GM12878 (cell line): ENCODE measurements at regions not wholly inside any gene's neighbourhood (a gene's known extent, or its start where the extent isn't known, plus 50 kb on each side); places are given as distances from the start of the nearest gene placed in this dataset.

Experiments used
- ATAC-seq: fragments of 200-7000 bp; cut with Tn5 transposase; 3 replicates; pipeline ENCODE4 v1.9.1; 2020; ENCODE audit warnings: mild to moderate bottlenecking, moderate library complexity
- BruUV-seq: library from RNA; stranded (reverse); fragments of 400-500 nt; replicated peaks from 2 replicates; lab custom pipeline; 2021; lab: Mats Ljungman, UMichigan
- CTCF ChIA-PET: fragments of 300-600 bp; sonication (Branson Sonifier 250); formaldehyde crosslinking; extraction: SDS; loops from one replicate; lab custom pipeline; 2021; ENCODE audit warnings: inconsistent platforms; lab: Yijun Ruan, JAX
- POLR2A ChIA-PET: fragments of 350-600 bp; formaldehyde crosslinking; extraction: SDS; loops from one replicate; lab custom pipeline; 2021; ENCODE audit warnings: inconsistent platforms; lab: Charles Lee
- RAD21 ChIA-PET: fragments of 300-600 bp; sonication (Branson Sonifier 250); formaldehyde crosslinking; loops from one replicate; lab custom pipeline; 2023; ENCODE audit warnings: antibody characterized with exemption; ENCODE audit not compliant: unreplicated experiment; lab: Charles Lee
- SMC1A ChIA-PET: fragments of 300-600 bp; sonication (Branson Sonifier 250); formaldehyde crosslinking; loops from one replicate; lab custom pipeline; 2023; ENCODE audit not compliant: unreplicated experiment, uncharacterized antibody; lab: Charles Lee
- DNase-seq: peaks from one replicate; pipeline ENCODE4 v3.0.0-alpha.2; 2011; ENCODE audit warnings: low read depth, low spot score
- FAIRE-seq: peaks from 3 replicates; lab custom pipeline; 2011; peaks lifted over from hg19 to GRCh38; lab: Jason Lieb, UNC
- H2AFZ ChIP-seq: 2 replicates; pipeline ENCODE4 v1.6.0; 2011; ENCODE audit warnings: low read depth, low read length, control low read depth; ENCODE audit not compliant: control insufficient read depth
- H3K27ac ChIP-seq: 2 replicates; pipeline ENCODE4 v1.5.1; 2011; ENCODE audit warnings: control low read depth; ENCODE audit not compliant: control insufficient read depth, insufficient read depth
- H3K27me3 ChIP-seq, 2 experiments: replicated peaks in 1 of 2; 2 replicates each; pipeline versions ENCODE4 v1.6.0 to v1.6.1; 2011; ENCODE audit warnings: low read length in 1 of 2; ENCODE audit not compliant: control insufficient read depth in 2 of 2, insufficient read depth in 2 of 2
- H3K36me3 ChIP-seq, 2 experiments: 2 replicates each; pipeline ENCODE4 v1.5.1; 2011; ENCODE audit warnings: low read length in 1 of 2; ENCODE audit not compliant: control insufficient read depth in 2 of 2, insufficient read depth in 2 of 2
- H3K4me1 ChIP-seq: 2 replicates; pipeline ENCODE4 v1.6.1; 2011; ENCODE audit warnings: mild to moderate bottlenecking, low read length, moderate library complexity, mixed read lengths; ENCODE audit not compliant: control insufficient read depth, insufficient read depth
- H3K4me2 ChIP-seq: 2 replicates; pipeline ENCODE4 v1.6.0; 2011; ENCODE audit warnings: control low read depth; ENCODE audit not compliant: control insufficient read depth, insufficient read depth
- H3K4me3 ChIP-seq: fragments of 200-600 bp; sonication (generic); 2 replicates; pipeline ENCODE4 v1.5.1; 2016
- H3K79me2 ChIP-seq: 2 replicates; pipeline ENCODE4 v1.6.0; 2011; ENCODE audit warnings: low read length; ENCODE audit not compliant: control insufficient read depth, insufficient read depth
- H3K9ac ChIP-seq: 2 replicates; pipeline ENCODE4 v1.8.0; 2011; ENCODE audit warnings: low read length, control low read depth, mixed read lengths; ENCODE audit not compliant: control insufficient read depth, insufficient read depth
- H3K9me3 ChIP-seq: replicated peaks from 3 replicates; pipeline ENCODE4 v1.5.1; 2011; ENCODE audit warnings: mild to moderate bottlenecking, low read length; ENCODE audit not compliant: control insufficient read depth, insufficient read depth
- H4K20me1 ChIP-seq: 2 replicates; pipeline ENCODE4 v1.6.0; 2011; ENCODE audit not compliant: control insufficient read depth, insufficient read depth
- ASH2L ChIP-seq: fragments of 300-600, 200-600 bp; sonication (generic); IDR thresholded peaks from 2 replicates; pipeline ENCODE4 v1.6.1; 2017; ENCODE audit warnings: low read depth, mild to moderate bottlenecking, borderline replicate concordance
- BACH1 ChIP-seq: fragments of 450-650 bp; IDR thresholded peaks from 2 replicates; pipeline ENCODE4 v1.6.1; 2017; ENCODE audit warnings: mild to moderate bottlenecking, borderline replicate concordance
- CBX5 ChIP-seq: sonication (generic); IDR thresholded peaks from 2 replicates; pipeline ENCODE4 v1.6.1; 2016; ENCODE audit warnings: low read depth, moderate library complexity, mild to moderate bottlenecking, inconsistent platforms
- FOS ChIP-seq: IDR thresholded peaks from 3 replicates; pipeline ENCODE4 v1.6.1; 2011; ENCODE audit warnings: borderline replicate concordance; ENCODE audit not compliant: insufficient read length; ENCODE audit errors: extremely low read depth
- PML ChIP-seq: IDR thresholded peaks from 2 replicates; pipeline ENCODE4 v1.6.1; 2012; ENCODE audit warnings: low read length, inconsistent platforms
- POU2F2 ChIP-seq: IDR thresholded peaks from 3 replicates; pipeline ENCODE4 v1.6.1; 2011; ENCODE audit warnings: low read depth, mild to moderate bottlenecking, low read length, borderline replicate concordance
- RCOR1 ChIP-seq: conservative IDR thresholded peaks from 2 replicates; pipeline ENCODE4 v1.6.1; 2012; ENCODE audit warnings: low read depth, low read length, improper control_type of control experiment
- SIN3A ChIP-seq: IDR thresholded peaks from 2 replicates; pipeline ENCODE4 v1.6.1; 2012; ENCODE audit warnings: low read depth, low read length, improper control_type of control experiment
- SP1 ChIP-seq: IDR thresholded peaks from one replicate; pipeline ENCODE4 v1.6.1; 2011; ENCODE audit warnings: low read depth, low read length
- STAT3 ChIP-seq: IDR thresholded peaks from 2 replicates; pipeline ENCODE4 v1.6.1; 2011; ENCODE audit warnings: low read depth, low read length, improper control_type of control experiment
- TARDBP ChIP-seq: IDR thresholded peaks from 2 replicates; pipeline ENCODE4 v1.6.1; 2016; ENCODE audit warnings: borderline replicate concordance
- ZNF622 ChIP-seq: fragments of 450-650 bp; IDR thresholded peaks from 2 replicates; pipeline ENCODE4 v1.6.1; 2017; ENCODE audit warnings: mild to moderate bottlenecking, inconsistent platforms
- WGBS: methylation state at CpG from one replicate; pipeline ENCODE4 v1.1.6; 2016; ENCODE audit warnings: low lambda C conversion rate; ENCODE audit not compliant: insufficient replicate concordance, insufficient coverage; ENCODE audit errors: missing lambda C conversion rate; 5-methylcytosine and 5-hydroxymethylcytosine counted together
- in situ Hi-C: fragments of 300-500 bp; cut with MboI; formaldehyde crosslinking; loops from 9 replicates; pipeline ENCODE4 v1.14.3; 2018; ENCODE audit warnings: mixed read lengths
- intact Hi-C: fragments of 100-400 bp; cut with micrococcal nuclease; formaldehyde crosslinking; loops from one replicate; pipeline ENCODE4 v1.14.2; 2022; ENCODE audit not compliant: unreplicated experiment
- TF ChIP-seq, protein P1 (sequence below): fragments of 450-650 bp; IDR thresholded peaks from 2 replicates; pipeline ENCODE4 v1.6.1; 2017; ENCODE audit warnings: borderline replicate concordance
- TF ChIP-seq, protein P2 (sequence below): fragments of 450-650 bp; IDR thresholded peaks from 2 replicates; pipeline ENCODE4 v1.6.1; 2016; ENCODE audit warnings: mild to moderate bottlenecking
- TF ChIP-seq, protein P3 (sequence below): IDR thresholded peaks from 2 replicates; pipeline ENCODE4 v1.6.1; 2012; ENCODE audit warnings: mild to moderate bottlenecking, low read depth, low read length

DNA sequence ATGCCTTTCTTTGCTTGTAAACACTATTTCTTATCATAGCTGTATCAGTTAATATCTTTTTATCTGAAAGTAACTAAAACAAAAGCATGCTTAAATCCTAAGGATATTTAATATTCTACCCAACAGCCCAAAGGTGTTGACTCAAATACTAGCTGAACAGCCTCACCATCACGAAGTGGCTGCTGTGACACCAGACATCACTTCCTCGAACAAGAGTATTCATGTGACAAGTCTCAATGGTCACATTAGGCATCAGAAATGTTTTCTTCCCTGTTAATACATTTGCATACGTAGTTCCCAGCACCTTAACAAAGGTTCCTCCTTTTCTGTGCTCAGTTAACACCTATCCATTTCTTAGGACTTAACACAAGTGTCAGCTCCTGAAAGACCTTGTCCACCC lies 193.8 kb upstream of the DYNLRB2 start:
- DNase-seq (no peak), FAIRE-seq (no peak), ATAC-seq (no peak)
- Histone ChIP-seq H3K79me2 (no peaks in the 10 kb centered on the region), H3K9ac (no peak overlapping the region), H3K27me3 (no peaks in the 10 kb centered on the region), H3K36me3 (no peaks in the 10 kb centered on the region), H2AFZ (no peak overlapping the region), H3K27ac (no peak overlapping the region), H4K20me1 (no peaks in the 10 kb centered on the region), H3K4me1 (no peaks in the 10 kb centered on the region), H3K4me2 (no peak overlapping the region), H3K4me3 (no peak overlapping the region), H3K9me3 (no peaks in the 10 kb centered on the region; the same call in 2 of the 3 replicates)
- intact Hi-C loops (no loop called here), in situ Hi-C loops (no loop called here)
- TF ChIP-seq, protein P1, sequence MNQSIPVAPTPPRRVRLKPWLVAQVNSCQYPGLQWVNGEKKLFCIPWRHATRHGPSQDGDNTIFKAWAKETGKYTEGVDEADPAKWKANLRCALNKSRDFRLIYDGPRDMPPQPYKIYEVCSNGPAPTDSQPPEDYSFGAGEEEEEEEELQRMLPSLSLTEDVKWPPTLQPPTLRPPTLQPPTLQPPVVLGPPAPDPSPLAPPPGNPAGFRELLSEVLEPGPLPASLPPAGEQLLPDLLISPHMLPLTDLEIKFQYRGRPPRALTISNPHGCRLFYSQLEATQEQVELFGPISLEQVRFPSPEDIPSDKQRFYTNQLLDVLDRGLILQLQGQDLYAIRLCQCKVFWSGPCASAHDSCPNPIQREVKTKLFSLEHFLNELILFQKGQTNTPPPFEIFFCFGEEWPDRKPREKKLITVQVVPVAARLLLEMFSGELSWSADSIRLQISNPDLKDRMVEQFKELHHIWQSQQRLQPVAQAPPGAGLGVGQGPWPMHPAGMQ, result no peak
- no peak for TF ChIP-seq RCOR1
- no peak for TF ChIP-seq STAT3
- TF ChIP-seq PML, result no peak
- TF ChIP-seq SP1, result no peak
- TF ChIP-seq ZNF622, result no peak
- TF ChIP-seq TARDBP, result no peak
- TF ChIP-seq, protein P2, sequence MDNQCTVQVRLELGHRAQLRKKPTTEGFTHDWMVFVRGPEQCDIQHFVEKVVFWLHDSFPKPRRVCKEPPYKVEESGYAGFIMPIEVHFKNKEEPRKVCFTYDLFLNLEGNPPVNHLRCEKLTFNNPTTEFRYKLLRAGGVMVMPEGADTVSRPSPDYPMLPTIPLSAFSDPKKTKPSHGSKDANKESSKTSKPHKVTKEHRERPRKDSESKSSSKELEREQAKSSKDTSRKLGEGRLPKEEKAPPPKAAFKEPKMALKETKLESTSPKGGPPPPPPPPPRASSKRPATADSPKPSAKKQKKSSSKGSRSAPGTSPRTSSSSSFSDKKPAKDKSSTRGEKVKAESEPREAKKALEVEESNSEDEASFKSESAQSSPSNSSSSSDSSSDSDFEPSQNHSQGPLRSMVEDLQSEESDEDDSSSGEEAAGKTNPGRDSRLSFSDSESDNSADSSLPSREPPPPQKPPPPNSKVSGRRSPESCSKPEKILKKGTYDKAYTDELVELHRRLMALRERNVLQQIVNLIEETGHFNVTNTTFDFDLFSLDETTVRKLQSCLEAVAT, result no peak
- TF ChIP-seq BACH1, result no peak
- TF ChIP-seq, protein P3, sequence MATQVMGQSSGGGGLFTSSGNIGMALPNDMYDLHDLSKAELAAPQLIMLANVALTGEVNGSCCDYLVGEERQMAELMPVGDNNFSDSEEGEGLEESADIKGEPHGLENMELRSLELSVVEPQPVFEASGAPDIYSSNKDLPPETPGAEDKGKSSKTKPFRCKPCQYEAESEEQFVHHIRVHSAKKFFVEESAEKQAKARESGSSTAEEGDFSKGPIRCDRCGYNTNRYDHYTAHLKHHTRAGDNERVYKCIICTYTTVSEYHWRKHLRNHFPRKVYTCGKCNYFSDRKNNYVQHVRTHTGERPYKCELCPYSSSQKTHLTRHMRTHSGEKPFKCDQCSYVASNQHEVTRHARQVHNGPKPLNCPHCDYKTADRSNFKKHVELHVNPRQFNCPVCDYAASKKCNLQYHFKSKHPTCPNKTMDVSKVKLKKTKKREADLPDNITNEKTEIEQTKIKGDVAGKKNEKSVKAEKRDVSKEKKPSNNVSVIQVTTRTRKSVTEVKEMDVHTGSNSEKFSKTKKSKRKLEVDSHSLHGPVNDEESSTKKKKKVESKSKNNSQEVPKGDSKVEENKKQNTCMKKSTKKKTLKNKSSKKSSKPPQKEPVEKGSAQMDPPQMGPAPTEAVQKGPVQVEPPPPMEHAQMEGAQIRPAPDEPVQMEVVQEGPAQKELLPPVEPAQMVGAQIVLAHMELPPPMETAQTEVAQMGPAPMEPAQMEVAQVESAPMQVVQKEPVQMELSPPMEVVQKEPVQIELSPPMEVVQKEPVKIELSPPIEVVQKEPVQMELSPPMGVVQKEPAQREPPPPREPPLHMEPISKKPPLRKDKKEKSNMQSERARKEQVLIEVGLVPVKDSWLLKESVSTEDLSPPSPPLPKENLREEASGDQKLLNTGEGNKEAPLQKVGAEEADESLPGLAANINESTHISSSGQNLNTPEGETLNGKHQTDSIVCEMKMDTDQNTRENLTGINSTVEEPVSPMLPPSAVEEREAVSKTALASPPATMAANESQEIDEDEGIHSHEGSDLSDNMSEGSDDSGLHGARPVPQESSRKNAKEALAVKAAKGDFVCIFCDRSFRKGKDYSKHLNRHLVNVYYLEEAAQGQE, result no peak
- TF ChIP-seq POU2F2, result no peak
- TF ChIP-seq FOS, result no peak
- no peak for TF ChIP-seq SIN3A
- no peak for TF ChIP-seq CBX5
- no peak for TF ChIP-seq ASH2L
- ChIA-PET RAD21 (no interaction called here), POLR2A (no interaction called here), SMC1A (no interaction called here), CTCF (no interaction called here)
- 17% methylated on average over 3 of the region's 3 CpGs for WGBS
- BruUV-seq, result no TSS peak
